ENCODE measurements at regions not wholly inside any gene's neighbourhood (a gene's known extent, or its start where the extent isn't known, plus 50 kb on each side); places are given as distances from the start of the nearest gene placed in this dataset.

DNA sequence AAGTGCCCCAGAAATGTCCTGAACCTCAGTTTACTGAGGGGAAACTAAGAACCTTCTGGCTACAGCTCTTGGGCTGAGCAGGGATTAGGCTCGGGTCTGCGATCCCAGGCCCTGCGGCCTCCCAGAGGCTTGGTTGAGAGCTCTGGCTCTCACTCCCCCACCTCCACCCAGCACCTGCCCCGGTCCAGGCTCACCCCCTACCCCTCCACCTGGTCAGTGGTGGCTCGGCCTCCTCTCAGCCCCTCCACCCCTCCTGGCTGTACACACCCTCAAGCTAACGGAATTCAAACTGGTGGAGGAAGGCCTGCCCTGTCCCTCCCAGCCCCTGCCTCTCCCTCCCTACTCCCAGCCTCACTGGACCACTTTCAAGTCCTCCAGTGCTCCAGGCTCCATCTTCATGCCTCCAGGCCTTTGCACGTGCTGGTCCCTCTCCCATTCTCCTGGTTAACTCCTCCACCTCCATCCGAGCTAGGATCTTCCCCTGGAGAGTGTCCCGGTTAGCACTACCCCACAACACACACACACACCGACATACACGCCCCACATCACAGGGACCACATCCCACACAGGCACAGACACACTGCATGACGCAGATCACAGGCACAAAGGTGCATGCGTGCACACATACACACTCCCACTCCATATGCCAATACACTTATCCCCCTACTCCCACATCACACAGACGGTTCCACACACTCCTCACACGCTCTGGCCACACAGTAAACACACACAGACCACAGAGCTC is 130.9 kb downstream of the C9orf50 start:
- no peak for DNase-seq (ENCODE audit: low read depth)

GRCh38 chr9:129487658-129488483 is 133.0 kb downstream of the C9orf50 start:
- DNase-seq (ENCODE audit: low read depth): no peak

GRCh38 chr9:129486756-129487657 is 133.9 kb downstream of the C9orf50 start:
- DNase-seq (ENCODE audit: low read depth): no peak

- no peak for DNase-seq (ENCODE audit: low read depth)
Observed at GRCh38 chr9:129485145-129485774, 135.6 kb downstream of the C9orf50 start.

DNA sequence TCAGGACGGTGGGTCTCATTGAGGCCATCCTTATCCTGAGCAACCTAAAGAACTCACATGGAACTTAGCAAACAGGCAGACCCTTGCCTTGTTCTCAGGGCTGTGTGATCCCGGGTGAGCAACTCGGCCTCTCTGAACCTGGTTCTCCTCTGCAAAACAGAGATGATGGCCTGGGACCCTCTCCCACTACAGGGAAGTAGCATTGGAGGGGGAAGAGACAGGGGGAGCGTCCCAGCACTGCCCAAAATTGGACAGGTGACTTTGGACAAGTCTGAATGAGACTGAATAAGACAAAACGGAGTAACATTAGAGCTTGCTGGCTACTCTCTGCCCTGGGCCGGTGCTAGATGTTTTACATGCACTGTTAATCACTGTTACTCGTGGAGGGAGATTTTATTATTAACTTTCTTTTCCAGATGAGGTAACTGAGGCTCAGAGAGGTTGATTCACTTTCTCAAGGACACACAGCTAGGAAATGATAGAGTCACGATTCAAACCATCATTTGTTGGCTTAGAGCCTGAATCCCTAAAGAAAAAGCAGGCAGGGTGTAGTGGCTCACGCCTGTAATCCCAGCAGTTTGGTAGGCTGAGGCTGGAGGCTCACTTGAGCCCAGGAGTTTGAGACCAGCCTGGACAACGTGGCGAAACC is 136.4 kb downstream of the C9orf50 start:
- DNase-seq (ENCODE audit: low read depth): no peak

DNA sequence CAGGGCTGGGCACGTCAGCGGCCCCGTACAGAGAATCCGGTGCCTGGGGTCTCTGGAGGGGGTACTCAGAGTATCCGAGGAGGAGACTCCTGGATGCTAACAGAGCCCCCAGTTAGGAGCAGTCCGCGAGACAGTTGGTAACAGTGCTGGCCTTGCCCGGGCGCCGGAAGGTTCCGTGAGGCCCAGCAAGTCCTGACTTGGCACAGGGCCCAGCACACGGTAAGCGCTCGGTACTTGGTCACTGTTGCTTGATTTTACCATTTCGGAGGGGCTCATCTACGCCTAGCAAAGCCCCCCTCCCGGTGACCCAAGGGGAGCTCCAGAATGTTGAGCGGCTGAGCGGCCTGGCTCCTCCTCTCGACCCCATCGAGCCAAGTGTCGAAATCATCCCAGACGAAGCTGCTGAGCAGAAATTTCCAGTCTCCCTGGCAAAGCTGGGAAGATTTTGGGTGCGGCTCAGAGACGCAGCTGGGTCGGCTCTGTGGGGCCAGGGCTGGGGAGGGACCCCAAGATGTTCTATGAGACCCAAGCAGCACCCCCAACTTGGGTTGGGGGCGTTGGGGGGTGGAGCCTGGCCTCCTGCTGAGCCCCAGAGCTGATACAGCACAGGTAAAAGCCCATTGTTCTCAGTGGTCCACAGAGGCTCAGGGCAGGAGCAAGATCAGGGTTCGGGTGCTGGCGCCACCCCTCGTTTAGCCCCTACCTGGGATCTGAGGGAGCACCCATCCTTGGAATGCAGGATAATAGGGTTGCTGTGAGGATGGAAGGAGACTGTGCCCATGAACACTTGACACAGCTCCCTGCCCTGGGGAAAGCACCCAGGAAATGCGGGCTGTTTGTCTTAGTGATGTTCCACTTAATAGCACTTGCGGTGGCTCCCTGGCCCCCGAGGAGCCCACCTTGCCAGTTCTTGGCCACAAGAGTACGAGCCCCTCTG is 137.2 kb downstream of the C9orf50 start:
- DNase-seq (ENCODE audit: low read depth): peak; percentile 59

DNA sequence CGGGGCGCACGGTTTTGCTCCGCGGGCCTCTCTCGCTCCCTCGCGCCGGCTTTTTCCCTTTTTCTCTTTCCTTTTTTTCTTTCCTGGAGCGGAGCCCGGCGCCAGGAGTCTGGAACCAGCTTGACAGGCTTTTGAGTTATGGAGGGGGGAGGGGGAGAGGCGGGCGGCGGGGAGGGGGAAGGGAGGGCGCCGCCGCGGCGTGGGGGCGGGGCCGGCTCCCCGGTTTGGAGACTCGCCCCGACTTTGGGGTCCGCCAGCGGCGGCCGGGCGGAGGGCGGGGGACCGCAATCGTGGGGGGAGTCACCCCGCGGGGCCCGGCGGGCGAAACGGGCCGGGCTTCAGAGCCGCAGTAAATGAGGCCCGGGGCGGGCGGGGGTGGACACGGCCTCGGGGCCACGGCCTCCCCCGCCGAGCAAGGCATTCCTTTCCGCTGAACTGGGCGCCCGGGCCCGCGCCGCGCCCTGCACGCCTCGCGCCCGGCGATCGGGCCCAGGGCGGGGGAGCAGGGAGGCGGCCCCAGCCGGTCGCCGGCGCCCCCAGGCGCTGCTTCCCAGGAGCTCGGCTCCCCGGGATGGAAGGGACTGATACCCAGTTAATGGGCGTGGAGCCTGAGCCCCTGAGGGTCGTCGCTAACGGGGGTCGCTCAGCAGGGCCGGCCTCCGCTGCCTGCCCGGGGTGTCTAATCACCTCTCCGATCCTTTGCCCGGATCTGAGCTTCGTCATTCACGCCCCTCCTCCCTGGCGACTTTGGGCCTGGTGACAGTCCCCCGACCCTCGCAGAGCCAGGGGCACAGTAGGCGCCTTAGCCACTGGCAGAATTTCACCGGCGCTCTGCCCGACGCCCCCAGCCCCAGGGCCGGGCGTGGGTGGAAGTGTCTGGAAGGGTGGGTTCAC is 138.1 kb downstream of the C9orf50 start:
- peak; percentile 47 for DNase-seq (ENCODE audit: low read depth)

- DNase-seq (ENCODE audit: low read depth): no peak
Observed at GRCh38 chr9:129481810-129482511, 138.9 kb downstream of the C9orf50 start.

- no peak for DNase-seq (ENCODE audit: low read depth)
Observed at GRCh38 chr9:129481424-129481809, 139.5 kb downstream of the C9orf50 start.

- DNase-seq (ENCODE audit: low read depth): no peak
Observed at GRCh38 chr9:129480745-129481144, 140.2 kb downstream of the C9orf50 start.

GRCh38 chr9:129480227-129480626 is 140.7 kb downstream of the C9orf50 start:
- DNase-seq (ENCODE audit: low read depth): no peak

DNA sequence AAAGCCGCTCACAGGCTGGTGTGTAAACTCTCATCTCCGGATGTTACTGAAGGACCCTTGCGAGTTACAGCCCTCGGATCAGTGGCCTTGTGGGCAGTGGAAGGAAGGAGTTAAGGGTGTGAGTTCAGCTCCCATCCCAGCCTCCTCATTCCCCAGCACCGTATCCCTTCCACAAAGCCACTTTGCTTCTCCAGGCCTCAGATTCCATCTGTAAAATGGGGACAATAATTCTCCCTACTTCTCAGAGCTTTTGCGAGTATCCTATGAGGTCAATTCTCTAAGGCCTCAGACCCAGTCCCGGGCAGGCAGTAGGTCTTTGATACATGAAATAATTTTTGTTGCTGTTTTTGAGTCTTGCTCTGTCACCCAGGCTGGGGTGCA is 141.3 kb downstream of the C9orf50 start:
- no peak for DNase-seq (ENCODE audit: low read depth)

DNA sequence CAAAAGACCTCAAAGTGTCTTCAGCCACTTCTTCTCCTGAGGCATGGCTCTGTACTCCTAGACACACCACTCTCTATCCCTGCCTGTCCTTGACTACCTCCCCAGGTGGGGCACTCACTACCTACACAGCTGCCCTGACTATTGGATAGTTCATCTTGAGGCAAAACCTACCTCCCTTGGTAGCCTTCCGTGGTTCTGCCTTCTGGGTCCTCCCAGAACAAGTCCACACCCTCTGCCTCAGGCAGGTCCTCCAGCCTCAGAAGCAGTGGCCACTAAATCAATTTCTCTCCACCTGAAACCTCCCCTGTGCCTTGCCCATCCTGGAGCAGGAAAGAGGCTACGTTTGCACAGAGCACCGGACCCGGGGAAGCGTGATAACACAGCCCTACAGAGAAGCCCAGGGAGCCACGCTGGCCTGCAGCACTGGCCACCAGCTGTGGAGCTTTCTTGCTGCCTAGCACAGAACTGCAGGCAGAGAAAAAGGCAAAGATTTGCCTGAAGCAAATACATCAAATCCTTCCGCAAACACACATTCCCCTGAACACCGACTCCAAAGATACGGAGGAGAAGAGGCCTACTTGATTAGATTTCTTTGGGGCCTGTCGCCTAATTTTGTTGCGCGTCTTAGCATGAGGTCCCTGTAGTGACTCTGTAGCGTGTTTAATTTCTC is 141.8 kb downstream of the C9orf50 start:
- no peak for DNase-seq (ENCODE audit: low read depth)

DNA sequence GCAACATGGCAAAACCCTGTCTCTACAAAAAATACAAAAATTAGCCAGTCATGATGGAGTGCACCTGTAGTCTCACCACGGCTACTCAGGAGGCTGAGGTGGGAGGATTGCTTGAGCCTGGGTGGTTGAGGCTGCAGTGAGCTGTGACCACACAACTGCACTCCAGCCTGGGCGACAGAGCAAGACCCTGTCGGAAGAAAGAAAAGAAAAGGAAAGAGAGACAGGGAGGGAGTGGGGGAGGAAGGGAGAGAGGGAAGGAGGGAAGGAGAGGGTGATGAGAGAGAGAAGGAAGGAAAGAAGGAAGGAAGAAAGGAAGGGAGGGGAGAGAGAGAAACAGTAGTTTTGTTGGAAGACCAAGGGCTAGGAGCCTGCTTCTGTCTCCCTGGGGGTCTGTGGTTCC is 142.4 kb downstream of the C9orf50 start:
- DNase-seq (ENCODE audit: low read depth): no peak

DNA sequence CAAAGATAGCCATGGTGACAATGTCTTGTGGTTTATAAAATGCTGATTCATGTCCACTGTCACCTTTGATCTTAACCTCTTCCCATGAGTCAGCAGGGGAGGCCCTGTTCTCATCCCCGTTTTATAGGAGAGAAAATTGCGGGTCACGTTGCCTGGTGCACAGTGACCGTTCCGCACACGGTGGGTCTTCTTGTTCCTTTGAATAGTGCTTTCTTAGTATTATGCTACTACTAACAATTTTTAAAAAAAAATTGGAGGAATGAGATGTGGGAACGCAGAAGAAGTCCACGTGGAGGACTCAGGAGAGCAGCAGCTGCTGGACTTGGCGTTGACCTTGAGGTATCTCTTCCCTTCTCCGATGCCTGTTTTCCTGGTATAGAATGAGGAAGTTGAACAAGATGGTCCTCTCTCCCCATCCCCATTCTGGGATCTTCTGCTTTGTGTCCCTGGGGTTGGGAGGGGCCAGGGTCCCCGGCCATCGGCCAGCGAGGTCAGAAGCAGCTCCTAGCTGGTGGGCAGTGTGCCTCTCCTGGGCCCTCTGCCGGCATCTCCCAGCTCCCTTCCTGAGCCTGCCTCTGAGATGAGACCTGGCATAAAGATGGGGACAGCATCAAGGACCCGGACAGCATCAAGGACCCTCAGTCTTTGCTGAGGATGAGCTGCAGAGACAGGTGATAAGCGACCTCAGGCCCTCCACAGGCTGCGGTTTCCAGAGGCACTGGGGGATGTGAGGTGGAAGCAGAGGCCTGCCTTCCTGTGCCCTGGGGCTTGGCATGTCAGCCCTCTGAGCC is 143.9 kb downstream of the C9orf50 start:
- no peak for DNase-seq (ENCODE audit: low read depth)

DNA sequence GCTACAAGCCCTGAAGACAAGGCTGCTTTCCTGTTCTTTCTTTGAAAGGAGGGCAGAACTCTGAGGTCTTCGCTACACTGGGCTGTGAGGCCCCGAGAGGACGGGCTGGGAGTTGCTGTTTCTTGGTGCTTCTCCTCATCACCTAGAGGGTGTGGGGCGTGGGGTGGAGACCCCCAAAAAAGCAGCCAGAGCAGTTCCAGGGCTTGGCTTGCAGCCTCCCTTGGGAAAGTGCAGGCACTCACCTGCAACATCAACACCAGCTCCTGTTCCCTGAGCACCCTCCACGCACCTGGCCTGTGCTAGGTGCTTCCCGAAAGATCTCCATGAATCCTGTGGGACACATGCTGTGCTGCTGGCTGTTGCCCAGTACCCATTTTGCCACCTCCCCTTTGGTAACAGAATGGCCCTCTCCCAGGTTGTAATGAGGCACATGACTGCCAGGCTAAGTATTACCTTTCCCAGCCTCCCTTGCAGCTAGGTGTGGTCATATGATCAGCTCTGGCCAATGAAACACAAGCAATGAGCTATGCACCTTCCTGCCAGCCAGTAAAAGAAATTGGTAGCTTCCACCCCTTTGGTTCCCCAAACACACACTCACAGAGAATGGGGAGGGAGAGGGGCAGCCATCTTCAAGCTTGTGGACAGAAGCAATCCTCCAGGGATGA is 146.0 kb downstream of the C9orf50 start:
- no peak for DNase-seq (ENCODE audit: low read depth)
